ENCODE measurements at regions not wholly inside any gene's neighbourhood (a gene's known extent, or its start where the extent isn't known, plus 50 kb on each side); places are given as distances from the start of the nearest gene placed in this dataset.

DNA sequence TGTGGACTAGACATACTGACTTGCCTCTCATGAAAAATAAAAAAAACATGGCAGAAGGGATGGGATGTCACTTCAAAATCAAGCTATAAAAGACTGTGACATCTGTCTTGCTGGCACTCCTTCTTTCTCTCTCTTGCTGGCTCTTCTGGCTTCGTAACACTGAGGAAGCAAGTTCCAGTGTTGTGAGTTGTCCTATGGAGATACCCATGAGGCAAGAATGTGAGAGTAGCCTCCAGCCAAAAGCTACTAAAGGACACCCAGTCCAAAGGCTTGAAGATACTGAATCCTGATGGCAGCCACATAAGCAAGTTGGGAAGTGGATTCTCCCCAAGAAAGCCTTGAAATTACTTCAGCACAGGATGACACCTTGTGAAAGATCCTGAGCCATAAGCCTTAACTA, 376.1 kb upstream of the TMEFF2 start:
- TF ChIP-seq, protein P1, sequence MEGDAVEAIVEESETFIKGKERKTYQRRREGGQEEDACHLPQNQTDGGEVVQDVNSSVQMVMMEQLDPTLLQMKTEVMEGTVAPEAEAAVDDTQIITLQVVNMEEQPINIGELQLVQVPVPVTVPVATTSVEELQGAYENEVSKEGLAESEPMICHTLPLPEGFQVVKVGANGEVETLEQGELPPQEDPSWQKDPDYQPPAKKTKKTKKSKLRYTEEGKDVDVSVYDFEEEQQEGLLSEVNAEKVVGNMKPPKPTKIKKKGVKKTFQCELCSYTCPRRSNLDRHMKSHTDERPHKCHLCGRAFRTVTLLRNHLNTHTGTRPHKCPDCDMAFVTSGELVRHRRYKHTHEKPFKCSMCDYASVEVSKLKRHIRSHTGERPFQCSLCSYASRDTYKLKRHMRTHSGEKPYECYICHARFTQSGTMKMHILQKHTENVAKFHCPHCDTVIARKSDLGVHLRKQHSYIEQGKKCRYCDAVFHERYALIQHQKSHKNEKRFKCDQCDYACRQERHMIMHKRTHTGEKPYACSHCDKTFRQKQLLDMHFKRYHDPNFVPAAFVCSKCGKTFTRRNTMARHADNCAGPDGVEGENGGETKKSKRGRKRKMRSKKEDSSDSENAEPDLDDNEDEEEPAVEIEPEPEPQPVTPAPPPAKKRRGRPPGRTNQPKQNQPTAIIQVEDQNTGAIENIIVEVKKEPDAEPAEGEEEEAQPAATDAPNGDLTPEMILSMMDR (conservative IDR thresholded peaks at IDR 0.05; ENCODE audit: low read length): no peak
- TF ChIP-seq EZH2phosphoT487 (IDR thresholded peaks at IDR 0.05; ENCODE audit: borderline replicate concordance): no peak
